Middle frontal gyrus (tissue), 1 donor: ENCODE measurements at regions not wholly inside any gene's neighbourhood (a gene's known extent, or its start where the extent isn't known, plus 50 kb on each side); places are given as distances from the start of the nearest gene placed in this dataset.

Experiments
- DNase-seq: peaks from one replicate; pipeline ENCODE4 v3.0.0-alpha.2; 2015; ENCODE audit warnings: low spot score; ENCODE audit errors: extremely low spot score

GRCh38 chrX:39726771-39727170 is 371.0 kb downstream of the BCOR start:
- no peak for DNase-seq

- no peak for DNase-seq
These were observed 369.7 kb downstream of the BCOR start for GRCh38 chrX:39728025-39728424.

GRCh38 chrX:39728852-39729598 is 368.7 kb downstream of the BCOR start:
- no peak for DNase-seq

GRCh38 chrX:39729981-39730661 is 367.6 kb downstream of the BCOR start:
- DNase-seq: no peak

GRCh38 chrX:39730662-39731329 is 367.0 kb downstream of the BCOR start:
- peak; percentile 36 for DNase-seq

DNA sequence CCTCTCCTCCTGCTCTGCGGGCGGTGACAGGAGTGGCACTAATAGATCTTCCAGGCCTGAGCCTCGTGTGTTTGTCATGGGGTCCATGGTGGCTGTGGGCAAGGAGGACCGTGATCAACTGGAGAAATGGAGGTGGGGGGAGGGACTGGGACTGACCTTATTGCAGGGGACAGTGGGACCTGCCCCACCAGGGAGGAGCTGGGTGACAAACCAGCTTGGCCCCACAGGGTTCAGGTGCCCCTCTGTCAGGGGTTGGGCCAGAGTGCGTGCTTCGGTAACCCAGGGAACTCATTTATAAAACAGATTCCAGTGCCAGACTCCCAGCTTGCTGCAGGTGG is 366.5 kb downstream of the BCOR start:
- DNase-seq: no peak

GRCh38 chrX:39731735-39732134 is 366.0 kb downstream of the BCOR start:
- DNase-seq: no peak

DNA sequence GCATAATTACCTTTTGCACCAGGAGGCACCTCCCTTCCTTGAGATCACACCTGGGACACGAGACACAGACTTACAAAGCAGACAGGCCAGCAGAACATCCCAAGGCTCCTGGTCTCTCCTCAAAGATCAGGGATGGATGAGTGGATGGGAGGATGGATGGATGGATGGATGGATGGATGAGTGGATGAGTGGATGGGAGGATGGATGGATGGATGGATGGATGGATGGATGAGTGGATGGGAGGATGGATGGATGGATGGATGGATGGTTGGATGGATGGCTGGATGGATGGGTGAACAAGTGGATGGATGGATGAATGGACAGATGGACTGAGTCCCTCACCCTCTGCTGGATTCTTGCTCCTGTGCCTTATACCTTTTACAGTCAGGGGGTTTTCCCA is 364.0 kb downstream of the BCOR start:
- no peak for DNase-seq

GRCh38 chrX:39734174-39734776 is 363.5 kb downstream of the BCOR start:
- no peak for DNase-seq

DNA sequence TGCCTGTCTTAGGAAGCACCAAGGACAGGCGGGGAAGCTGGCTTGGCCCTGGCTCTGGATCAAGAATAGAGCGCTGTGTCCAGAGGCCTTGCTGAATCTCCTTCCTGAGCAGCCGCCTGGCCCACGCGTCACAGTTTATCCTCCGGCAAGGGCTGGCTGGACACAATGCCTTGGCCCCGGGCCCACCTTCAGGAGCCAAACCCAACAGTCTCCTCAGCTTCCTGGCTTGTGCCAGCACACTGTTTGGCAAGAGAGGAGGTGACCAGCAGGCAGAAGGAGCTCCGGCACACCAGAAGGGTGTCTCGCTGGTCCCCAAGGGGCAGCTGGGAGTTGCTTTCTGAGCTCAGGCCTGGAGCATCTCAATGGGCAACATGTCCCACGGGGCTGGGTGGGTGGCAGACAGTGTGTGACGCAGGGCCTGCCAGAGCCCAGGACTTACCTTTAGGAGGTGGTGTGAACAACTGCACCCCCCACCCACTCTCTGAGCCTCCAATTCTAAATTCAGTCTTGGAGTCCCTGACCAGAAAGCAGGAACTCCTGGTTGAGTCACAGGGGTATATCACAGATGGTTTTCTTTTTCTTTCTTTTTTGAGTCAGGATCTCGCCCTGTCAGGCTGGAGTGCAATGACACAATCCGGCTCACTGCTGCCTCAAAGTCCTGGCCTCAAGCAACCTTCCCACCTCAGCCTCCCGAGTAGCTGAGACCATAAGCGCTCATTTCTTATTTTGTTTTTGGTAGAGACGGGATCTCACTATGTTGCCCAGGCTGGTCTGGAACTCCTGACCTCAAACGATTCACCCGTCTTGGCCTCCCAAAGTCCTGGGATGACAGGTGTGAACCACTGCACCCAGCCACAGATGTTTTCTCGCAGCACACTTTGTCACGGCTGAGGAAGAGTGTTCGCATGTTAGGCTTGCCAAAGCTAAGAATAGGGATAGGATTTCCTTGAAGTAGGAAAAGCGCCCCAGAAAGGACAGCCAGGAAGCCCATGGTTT is 361.2 kb downstream of the BCOR start:
- DNase-seq: no peak

GRCh38 chrX:39739585-39739984 is 358.2 kb downstream of the BCOR start:
- no peak for DNase-seq

DNA sequence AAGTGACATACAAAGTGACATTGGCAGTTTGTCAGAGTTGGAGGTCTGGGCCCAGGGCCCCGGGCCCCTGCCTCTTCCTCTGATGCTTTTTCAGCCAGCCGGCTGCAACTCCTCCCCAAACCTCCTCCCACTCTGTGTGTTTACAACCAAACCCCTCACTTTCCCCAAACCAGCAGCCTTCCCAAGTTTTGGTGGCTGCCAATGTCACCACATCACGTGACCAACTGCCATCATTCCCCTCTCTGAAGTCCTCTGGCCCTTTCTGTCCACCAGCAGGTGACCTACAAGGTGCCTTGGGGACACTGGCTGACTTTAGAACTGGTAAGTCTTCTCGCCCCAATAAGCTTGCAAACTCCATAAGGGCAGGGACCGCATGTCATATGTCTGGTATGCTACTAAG is 357.7 kb downstream of the BCOR start:
- no peak for DNase-seq

GRCh38 chrX:39741904-39742303 is 355.9 kb downstream of the BCOR start:
- DNase-seq: no peak

GRCh38 chrX:39745818-39746217 is 351.9 kb downstream of the BCOR start:
- DNase-seq: no peak

DNA sequence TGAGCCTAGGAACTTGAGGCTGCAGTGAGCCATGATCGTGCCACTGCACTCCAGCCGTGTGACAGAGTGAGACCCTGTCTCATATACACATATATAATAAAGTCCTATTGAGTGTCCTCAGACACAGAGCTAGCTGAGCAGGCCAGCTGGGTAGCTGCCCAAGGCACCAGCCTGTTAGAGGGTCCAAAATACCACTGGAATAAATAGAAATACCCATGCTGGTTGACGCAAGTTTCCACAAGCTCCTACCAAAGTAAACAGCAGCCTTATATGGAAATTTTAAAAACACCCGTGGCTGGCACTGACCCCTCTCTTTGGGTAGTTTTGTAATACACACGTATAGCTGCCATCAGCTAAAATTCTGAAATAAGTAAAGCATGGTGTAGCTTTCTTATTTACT is 348.6 kb downstream of the BCOR start:
- no peak for DNase-seq

DNA sequence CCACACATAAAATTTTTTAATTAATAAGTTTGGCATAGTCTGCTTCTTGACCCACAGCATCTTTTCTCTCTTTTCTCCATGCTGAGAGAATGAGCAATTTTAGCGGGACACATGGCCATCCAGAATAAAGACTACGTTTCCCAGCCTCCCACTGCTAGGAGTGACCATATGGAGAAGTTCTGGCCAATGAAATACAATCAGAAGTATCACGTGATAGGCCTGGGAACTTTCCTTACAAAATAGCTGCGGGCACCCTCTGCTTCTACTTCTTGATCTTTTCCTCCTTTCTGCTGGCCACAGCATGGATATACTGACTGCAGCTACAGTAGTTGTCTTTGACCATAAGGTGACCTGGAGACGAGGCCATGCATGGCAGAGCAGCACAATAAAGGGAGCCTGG is 348.0 kb downstream of the BCOR start:
- no peak for DNase-seq

- no peak for DNase-seq
These were observed 347.4 kb downstream of the BCOR start for GRCh38 chrX:39750256-39750790.

GRCh38 chrX:39750848-39751247 is 346.9 kb downstream of the BCOR start:
- DNase-seq: no peak

- DNase-seq: no peak
These were observed 344.9 kb downstream of the BCOR start for GRCh38 chrX:39752815-39753214.

- no peak for DNase-seq
These were observed 344.3 kb downstream of the BCOR start for GRCh38 chrX:39753293-39753996.
